ENCODE measurements at regions not wholly inside any gene's neighbourhood (a gene's known extent, or its start where the extent isn't known, plus 50 kb on each side); places are given as distances from the start of the nearest gene placed in this dataset.

DNA sequence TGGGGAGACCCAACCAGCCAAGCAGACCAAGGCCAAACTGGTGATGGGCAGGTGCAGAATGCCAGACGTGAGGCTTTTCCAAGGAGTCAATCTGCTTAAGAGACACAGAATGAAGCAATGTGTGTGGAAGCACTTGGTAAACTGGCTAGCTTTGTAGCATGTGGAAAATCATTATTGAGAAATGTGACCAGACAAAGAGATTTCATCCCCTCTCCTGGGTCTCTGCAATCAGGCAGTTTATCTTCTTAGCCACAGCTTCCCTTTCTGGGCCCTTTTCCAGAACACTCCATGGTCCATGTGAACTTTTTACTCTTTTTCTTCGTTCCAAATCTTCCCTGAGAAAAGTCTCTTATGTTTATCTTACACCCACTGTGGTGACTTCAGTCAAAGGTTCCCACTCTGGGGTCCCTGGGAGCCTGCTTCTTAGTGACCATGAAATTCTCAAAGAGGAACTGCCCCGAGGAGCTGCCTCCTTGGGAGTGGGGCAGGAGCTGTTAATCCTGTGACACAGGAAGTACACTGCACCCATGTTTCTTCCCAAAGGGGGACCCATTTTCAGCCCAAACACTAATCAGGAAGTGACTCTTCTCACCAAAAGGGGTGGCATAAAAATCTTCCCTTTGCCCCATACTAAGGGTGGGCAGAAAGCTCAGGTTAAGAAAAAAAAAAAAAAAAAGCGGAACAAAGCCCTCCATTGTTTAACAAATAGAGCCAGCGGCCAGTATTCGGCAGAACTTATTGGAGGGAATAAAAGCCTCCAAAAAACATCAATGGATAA is 346.2 kb upstream of the ASIC2 start:
- ATAC-seq: peak; percentile 80
- Histone ChIP-seq H3K27me3 (peaks cover 3% of the 10 kb centered on the region), H3K4me3 (no peak overlapping the region), H3K36me3 (no peaks in the 10 kb centered on the region), H3K9me3 (no peaks in the 10 kb centered on the region), H3K27ac (no peak overlapping the region), H3K4me1 (no peaks in the 10 kb centered on the region)
- DNase-seq: no peak
- TF ChIP-seq, protein P1, sequence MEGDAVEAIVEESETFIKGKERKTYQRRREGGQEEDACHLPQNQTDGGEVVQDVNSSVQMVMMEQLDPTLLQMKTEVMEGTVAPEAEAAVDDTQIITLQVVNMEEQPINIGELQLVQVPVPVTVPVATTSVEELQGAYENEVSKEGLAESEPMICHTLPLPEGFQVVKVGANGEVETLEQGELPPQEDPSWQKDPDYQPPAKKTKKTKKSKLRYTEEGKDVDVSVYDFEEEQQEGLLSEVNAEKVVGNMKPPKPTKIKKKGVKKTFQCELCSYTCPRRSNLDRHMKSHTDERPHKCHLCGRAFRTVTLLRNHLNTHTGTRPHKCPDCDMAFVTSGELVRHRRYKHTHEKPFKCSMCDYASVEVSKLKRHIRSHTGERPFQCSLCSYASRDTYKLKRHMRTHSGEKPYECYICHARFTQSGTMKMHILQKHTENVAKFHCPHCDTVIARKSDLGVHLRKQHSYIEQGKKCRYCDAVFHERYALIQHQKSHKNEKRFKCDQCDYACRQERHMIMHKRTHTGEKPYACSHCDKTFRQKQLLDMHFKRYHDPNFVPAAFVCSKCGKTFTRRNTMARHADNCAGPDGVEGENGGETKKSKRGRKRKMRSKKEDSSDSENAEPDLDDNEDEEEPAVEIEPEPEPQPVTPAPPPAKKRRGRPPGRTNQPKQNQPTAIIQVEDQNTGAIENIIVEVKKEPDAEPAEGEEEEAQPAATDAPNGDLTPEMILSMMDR (IDR thresholded peaks at IDR 0.05): no peak
- intact Hi-C loops (cut with DNase I): no loop called here

DNA sequence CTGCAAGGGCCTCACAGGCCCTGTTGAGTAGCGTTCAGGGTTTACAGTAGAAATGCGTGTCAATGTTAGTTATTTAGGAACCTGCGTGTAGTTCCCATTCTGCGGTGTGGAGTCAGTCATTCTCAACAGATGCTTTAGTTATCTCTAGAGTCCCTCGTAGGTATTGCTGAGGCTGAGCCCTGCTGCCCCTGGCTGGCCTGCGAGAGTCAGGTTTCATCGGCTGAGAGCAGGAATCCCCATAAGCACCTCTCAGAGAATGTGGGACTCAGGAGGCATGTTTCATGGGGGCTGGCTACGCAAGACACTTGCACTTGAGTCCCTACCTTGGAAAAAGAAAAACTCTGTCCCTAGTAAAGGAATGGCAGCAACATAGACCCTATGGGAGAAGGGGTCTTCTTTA is 347.5 kb upstream of the ASIC2 start:
- Histone ChIP-seq H3K4me1 (no peaks in the 10 kb centered on the region), H3K27ac (no peak overlapping the region), H3K4me3 (no peak overlapping the region), H3K9me3 (no peaks in the 10 kb centered on the region), H3K27me3 (peaks cover 3% of the 10 kb centered on the region), H3K36me3 (no peaks in the 10 kb centered on the region)
- TF ChIP-seq, protein P1 (IDR thresholded peaks at IDR 0.05): no peak
- no peak for DNase-seq
- ATAC-seq: no peak
- intact Hi-C loops (cut with DNase I): no loop called here

DNA sequence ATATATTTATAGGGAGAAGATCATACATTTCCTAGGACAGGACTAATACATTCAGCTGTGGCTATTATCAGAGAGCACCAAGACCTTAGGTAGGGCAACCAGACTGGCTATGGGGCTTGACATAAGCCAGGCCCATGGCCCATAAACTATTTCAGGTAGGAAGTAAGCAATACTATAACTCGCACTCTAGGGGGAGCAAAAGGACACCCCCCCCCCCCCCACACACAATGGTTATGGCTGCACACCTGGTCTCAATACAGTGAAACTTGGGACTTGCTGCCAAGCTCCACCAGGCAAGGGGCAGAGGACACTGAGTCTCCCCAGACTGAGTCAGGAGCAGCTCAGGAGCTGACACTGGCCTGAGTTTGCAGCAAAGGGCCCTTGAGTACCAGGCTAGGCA is 348.9 kb upstream of the ASIC2 start:
- Histone ChIP-seq H3K36me3 (no peaks in the 10 kb centered on the region), H3K27ac (no peak overlapping the region), H3K4me3 (no peak overlapping the region), H3K4me1 (no peaks in the 10 kb centered on the region), H3K27me3 (peaks cover 3% of the 10 kb centered on the region), H3K9me3 (no peaks in the 10 kb centered on the region)
- ATAC-seq: no peak
- DNase-seq: no peak
- intact Hi-C loops (cut with DNase I): no loop called here
- TF ChIP-seq, protein P1 (IDR thresholded peaks at IDR 0.05): no peak

DNA sequence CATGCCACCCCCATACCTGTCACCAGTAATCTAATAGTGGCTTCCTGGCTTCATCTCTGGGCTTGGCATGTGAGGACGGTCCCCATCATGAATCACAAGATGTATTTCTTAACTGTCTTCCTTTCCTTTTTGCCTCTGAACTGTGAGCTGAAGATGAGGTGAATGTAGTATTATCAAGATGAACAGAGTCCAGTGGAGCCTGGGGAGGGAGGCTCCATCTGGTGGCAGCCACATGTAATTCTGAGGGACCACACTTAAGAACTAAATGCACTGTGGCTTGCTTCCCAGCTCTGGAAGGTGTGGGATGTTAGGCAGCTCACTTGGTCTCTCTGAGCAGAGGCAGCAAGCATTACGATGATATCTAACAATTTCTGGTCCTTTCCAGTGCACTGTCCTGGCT is 354.9 kb upstream of the ASIC2 start:
- TF ChIP-seq, protein P1 (IDR thresholded peaks at IDR 0.05): peak; percentile 51
- intact Hi-C loops (cut with DNase I): no loop called here
- Histone ChIP-seq H3K27me3 (peaks cover 4% of the 10 kb centered on the region), H3K4me1 (no peaks in the 10 kb centered on the region), H3K4me3 (no peak overlapping the region), H3K27ac (no peak overlapping the region), H3K9me3 (no peaks in the 10 kb centered on the region), H3K36me3 (no peaks in the 10 kb centered on the region)
- ATAC-seq: peak; percentile 55
- no peak for DNase-seq

DNA sequence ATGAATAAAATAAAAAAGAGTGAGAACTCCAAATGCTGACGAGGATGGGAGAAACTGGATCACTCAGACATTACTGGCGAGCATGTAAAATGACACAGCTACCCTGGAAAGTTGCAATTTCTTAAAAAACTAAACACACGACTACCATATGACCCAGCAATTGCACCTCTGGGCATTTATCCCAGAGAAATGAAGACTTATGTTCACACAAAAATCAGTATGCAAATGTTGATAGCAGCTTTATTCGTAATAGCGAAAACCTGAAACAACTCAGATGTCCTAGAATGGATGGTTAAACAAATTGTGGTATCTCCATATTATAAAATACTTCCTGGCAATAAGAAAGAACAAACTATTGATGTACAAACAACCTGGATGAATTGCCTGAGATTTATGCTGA is 357.2 kb upstream of the ASIC2 start:
- H3K9me3 ChIP-seq: no peaks in the 10 kb centered on the region
- H3K4me3 ChIP-seq: no peak overlapping the region
- intact Hi-C loops (cut with DNase I): no loop called here
- no peaks in the 10 kb centered on the region for H3K36me3 ChIP-seq
- DNase-seq (no peak), ATAC-seq (no peak)
- H3K27me3 ChIP-seq: peaks cover 4% of the 10 kb centered on the region
- no peak overlapping the region for H3K27ac ChIP-seq
- TF ChIP-seq, protein P1 (IDR thresholded peaks at IDR 0.05): no peak
- H3K4me1 ChIP-seq: no peaks in the 10 kb centered on the region

All from upper lobe of right lung (tissue), 1 donor.